ENCODE measurements at regions not wholly inside any gene's neighbourhood (a gene's known extent, or its start where the extent isn't known, plus 50 kb on each side); places are given as distances from the start of the nearest gene placed in this dataset.

GRCh38 chr12:13273850-13274249 is 77.3 kb downstream of the EMP1 start:
- H3K4me1 ChIP-seq (ENCODE audit: control insufficient read depth, insufficient read depth, low read length), result peaks cover 3% of the 10 kb centered on the region; the same call in 1 of the 2 replicates
- CTCF ChIA-PET, result no interaction called here

GRCh38 chr12:13273097-13273496 is 76.6 kb downstream of the EMP1 start:
- intact Hi-C loops (cut with micrococcal nuclease; ENCODE audit: unreplicated experiment), result loop anchor here (10.0 kb wide), 2 partner anchors 672 to 892 kb away; no protein-coding TSS in a partner anchor
- TF ChIP-seq CTCF (IDR thresholded peaks at IDR 0.05) (no peak), REST (IDR thresholded peaks at IDR 0.05; ENCODE audit: insufficient read depth in 1 of 2, low read depth in 2 of 2, low read length in 1 of 2) (no peak), TCF7L2 (IDR thresholded peaks at IDR 0.05; ENCODE audit: low read depth, low read length) (no peak), SIN3A (IDR thresholded peaks at IDR 0.05; ENCODE audit: borderline replicate concordance, insufficient read depth, low read depth, low read length) (no peak), POLR2AphosphoS5 (IDR thresholded peaks at IDR 0.05; ENCODE audit: low read depth, low read length) (no peak)

More at GRCh38 chr12:13273850-13274249, 77.3 kb downstream of the EMP1 start:
- TF ChIP-seq TCF7L2 (IDR thresholded peaks at IDR 0.05; ENCODE audit: low read depth, low read length) (no peak), POLR2AphosphoS5 (IDR thresholded peaks at IDR 0.05; ENCODE audit: low read depth, low read length) (no peak), SIN3A (IDR thresholded peaks at IDR 0.05; ENCODE audit: borderline replicate concordance, insufficient read depth, low read depth, low read length) (no peak), REST (IDR thresholded peaks at IDR 0.05; ENCODE audit: insufficient read depth in 1 of 2, low read depth in 2 of 2, low read length in 1 of 2) (no peak), CTCF (IDR thresholded peaks at IDR 0.05) (no peak)
- H3K27ac ChIP-seq (ENCODE audit: low read length), result no peak overlapping the region
- in situ Hi-C loops (cut with HindIII; ENCODE audit: low pct_unique_long_range_greater_than_20kb, low sequenced_read_pairs) (no loop called here), intact Hi-C loops (cut with micrococcal nuclease; ENCODE audit: unreplicated experiment) (loop anchor here (10.0 kb wide), 2 partner anchors 671 to 891 kb away; no protein-coding TSS in a partner anchor)
- no peak for ATAC-seq
- no TSS peak for BruUV-seq (replicated peaks)
- POLR2A ChIA-PET, result no interaction called here
- peaks cover 8% of the 10 kb centered on the region for H3K27me3 ChIP-seq (ENCODE audit: control insufficient read depth, insufficient read depth, low read length)
- no peaks in the 10 kb centered on the region for H3K9me3 ChIP-seq (ENCODE audit: control insufficient read depth, insufficient read depth, low read depth, low read length)
- no peak for DNase-seq (ENCODE audit: low read depth, low spot score)
- H3K36me3 ChIP-seq (ENCODE audit: control insufficient read depth, insufficient read depth, low read length), result no peaks in the 10 kb centered on the region
- H3K4me3 ChIP-seq (ENCODE audit: low read depth in 2 of 2, low read length in 2 of 2), result no peak overlapping the region

More at GRCh38 chr12:13273097-13273496, 76.6 kb downstream of the EMP1 start:
- Histone ChIP-seq H3K4me3 (ENCODE audit: low read depth in 2 of 2, low read length in 2 of 2) (no peak overlapping the region), H3K9me3 (ENCODE audit: control insufficient read depth, insufficient read depth, low read depth, low read length) (no peaks in the 10 kb centered on the region), H3K36me3 (ENCODE audit: control insufficient read depth, insufficient read depth, low read length) (no peaks in the 10 kb centered on the region), H3K27ac (ENCODE audit: low read length) (no peak overlapping the region), H3K27me3 (ENCODE audit: control insufficient read depth, insufficient read depth, low read length) (peaks cover 8% of the 10 kb centered on the region), H3K4me1 (ENCODE audit: control insufficient read depth, insufficient read depth, low read length) (peaks cover 3% of the 10 kb centered on the region; the same call in 1 of the 2 replicates)
- no TSS peak for BruUV-seq (replicated peaks)
- in situ Hi-C loops (cut with HindIII; ENCODE audit: low pct_unique_long_range_greater_than_20kb, low sequenced_read_pairs), result no loop called here
- no peak for ATAC-seq
- CTCF ChIA-PET, result no interaction called here
- POLR2A ChIA-PET, result no interaction called here
- DNase-seq (ENCODE audit: low read depth, low spot score), result no peak

Data from Panc1 (cell line).